Ectodermal cell (in vitro differentiated cells): ENCODE measurements at regions not wholly inside any gene's neighbourhood (a gene's known extent, or its start where the extent isn't known, plus 50 kb on each side); places are given as distances from the start of the nearest gene placed in this dataset.

Experiments used
- H3K27ac ChIP-seq: 2 replicates; pipeline ENCODE4 v1.7.0; 2013; ENCODE audit warnings: mild to moderate bottlenecking, low read depth, low read length; ENCODE audit not compliant: insufficient read depth, poor library complexity, severe bottlenecking
- H3K27me3 ChIP-seq: 2 replicates; pipeline ENCODE4 v1.7.0; 2013; ENCODE audit warnings: mild to moderate bottlenecking, low read length; ENCODE audit not compliant: insufficient read depth, control insufficient read depth, poor library complexity, severe bottlenecking
- H3K36me3 ChIP-seq: one replicate; pipeline ENCODE4 v1.7.0; 2013; ENCODE audit warnings: low read length; ENCODE audit not compliant: control insufficient read depth, insufficient read depth
- H3K4me1 ChIP-seq: one replicate; pipeline ENCODE4 v1.7.0; 2013; ENCODE audit warnings: low read length; ENCODE audit not compliant: control insufficient read depth, insufficient read depth
- H3K4me3 ChIP-seq: 2 replicates; pipeline ENCODE4 v1.7.0; 2013; ENCODE audit warnings: low read depth, low read length, control low read depth; ENCODE audit not compliant: insufficient read depth
- H3K9me3 ChIP-seq: 2 replicates; pipeline ENCODE4 v1.7.0; 2013; ENCODE audit warnings: mild to moderate bottlenecking, low read length, moderate library complexity; ENCODE audit not compliant: control insufficient read depth
- WGBS, 2 experiments: methylation state at CpG; one replicate each; pipeline ENCODE4 v1.1.7; 2013; ENCODE audit warnings: missing lambda C conversion rate in 2 of 2; 5-methylcytosine and 5-hydroxymethylcytosine counted together

- 92 to 95% methylated on average over 7 of the region's 7 CpGs for WGBS, 2 experiments
- Histone ChIP-seq H3K9me3 (no peaks in the 10 kb centered on the region), H3K27ac (no peak overlapping the region), H3K27me3 (no peaks in the 10 kb centered on the region), H3K4me3 (no peak overlapping the region), H3K4me1 (no peaks in the 10 kb centered on the region), H3K36me3 (no peaks in the 10 kb centered on the region)
Measured at GRCh38 chr13:83995930-83996329, 113.7 kb upstream of the SLITRK1 start.

GRCh38 chr13:83992566-83993358, 110.5 kb upstream of the SLITRK1 start:
- Histone ChIP-seq H3K36me3 (no peaks in the 10 kb centered on the region), H3K9me3 (no peaks in the 10 kb centered on the region), H3K4me1 (no peaks in the 10 kb centered on the region), H3K4me3 (no peak overlapping the region), H3K27ac (no peak overlapping the region), H3K27me3 (no peaks in the 10 kb centered on the region)
- WGBS, 2 experiments, result 94 to 95% methylated on average over 9 to 13 of the region's 13 CpGs

- Histone ChIP-seq H3K27me3 (no peaks in the 10 kb centered on the region), H3K36me3 (no peaks in the 10 kb centered on the region), H3K4me3 (no peak overlapping the region), H3K9me3 (no peaks in the 10 kb centered on the region), H3K4me1 (no peaks in the 10 kb centered on the region), H3K27ac (no peak overlapping the region)
- WGBS, 2 experiments, result 93 to 100% methylated on average over 1 of the region's 1 CpG
Measured at GRCh38 chr13:83987394-83987793, 105.1 kb upstream of the SLITRK1 start.

GRCh38 chr13:83984793-83985192, 102.5 kb upstream of the SLITRK1 start:
- no peaks in the 10 kb centered on the region for H3K27me3 ChIP-seq
- H3K27ac ChIP-seq, result no peak overlapping the region
- H3K4me1 ChIP-seq, result no peaks in the 10 kb centered on the region
- 87 to 96% methylated on average over 1 of the region's 1 CpG for WGBS, 2 experiments
- no peaks in the 10 kb centered on the region for H3K9me3 ChIP-seq
- H3K4me3 ChIP-seq, result no peak overlapping the region
- H3K36me3 ChIP-seq, result no peaks in the 10 kb centered on the region

GRCh38 chr13:83980331-83980730, 98.1 kb upstream of the SLITRK1 start:
- H3K27me3 ChIP-seq, result no peaks in the 10 kb centered on the region
- H3K36me3 ChIP-seq, result no peaks in the 10 kb centered on the region
- no peak overlapping the region for H3K27ac ChIP-seq
- no peak overlapping the region for H3K4me3 ChIP-seq
- H3K4me1 ChIP-seq, result no peaks in the 10 kb centered on the region
- WGBS, 2 experiments, result 83 to 87% methylated on average over 5 of the region's 5 CpGs
- no peaks in the 10 kb centered on the region for H3K9me3 ChIP-seq

- H3K4me3 ChIP-seq, result no peak overlapping the region
- H3K27ac ChIP-seq, result no peak overlapping the region
- no peaks in the 10 kb centered on the region for H3K4me1 ChIP-seq
- no peaks in the 10 kb centered on the region for H3K36me3 ChIP-seq
- no peaks in the 10 kb centered on the region for H3K27me3 ChIP-seq
- no peaks in the 10 kb centered on the region for H3K9me3 ChIP-seq
Measured at GRCh38 chr13:83975655-83976165, 93.4 kb upstream of the SLITRK1 start.

GRCh38 chr13:83958531-83958930, 76.3 kb upstream of the SLITRK1 start:
- no peaks in the 10 kb centered on the region for H3K27me3 ChIP-seq
- WGBS, 2 experiments, result 86 to 100% methylated on average over 1 of the region's 1 CpG

GRCh38 chr13:83955011-83955410, 72.7 kb upstream of the SLITRK1 start:
- 91 to 93% methylated on average over 3 of the region's 3 CpGs for WGBS, 2 experiments
- H3K9me3 ChIP-seq, result no peaks in the 10 kb centered on the region
- H3K27ac ChIP-seq, result no peak overlapping the region
- H3K4me3 ChIP-seq, result no peak overlapping the region
- no peaks in the 10 kb centered on the region for H3K36me3 ChIP-seq
- no peaks in the 10 kb centered on the region for H3K27me3 ChIP-seq
- no peaks in the 10 kb centered on the region for H3K4me1 ChIP-seq

More at GRCh38 chr13:83958531-83958930, 76.3 kb upstream of the SLITRK1 start:
- Histone ChIP-seq H3K27ac (no peak overlapping the region), H3K36me3 (no peaks in the 10 kb centered on the region), H3K9me3 (no peaks in the 10 kb centered on the region), H3K4me3 (no peak overlapping the region), H3K4me1 (no peaks in the 10 kb centered on the region)

GRCh38 chr13:83953916-83954315, 71.6 kb upstream of the SLITRK1 start:
- no peaks in the 10 kb centered on the region for H3K9me3 ChIP-seq
- H3K27me3 ChIP-seq, result no peaks in the 10 kb centered on the region
- H3K27ac ChIP-seq, result no peak overlapping the region
- no peak overlapping the region for H3K4me3 ChIP-seq
- 95 to 98% methylated on average over 2 of the region's 2 CpGs for WGBS, 2 experiments
- H3K36me3 ChIP-seq, result no peaks in the 10 kb centered on the region
- H3K4me1 ChIP-seq, result no peaks in the 10 kb centered on the region

GRCh38 chr13:83950293-83950692, 68.0 kb upstream of the SLITRK1 start:
- H3K4me1 ChIP-seq, result no peaks in the 10 kb centered on the region
- no peak overlapping the region for H3K4me3 ChIP-seq
- H3K36me3 ChIP-seq, result no peaks in the 10 kb centered on the region
- WGBS, 2 experiments, result 83% methylated on average over 1 of the region's 1 CpG; no CpG with 5 or more reads in 1 of the 2 experiments
- no peaks in the 10 kb centered on the region for H3K9me3 ChIP-seq
- H3K27me3 ChIP-seq, result no peaks in the 10 kb centered on the region
- no peak overlapping the region for H3K27ac ChIP-seq
